B cell (primary cell): ENCODE measurements at regions not wholly inside any gene's neighbourhood (a gene's known extent, or its start where the extent isn't known, plus 50 kb on each side); places are given as distances from the start of the nearest gene placed in this dataset.

ENCODE experiments used
- ATAC-seq: fragments of 200-7000 bp; cut with Tn5 transposase; one replicate; pipeline ENCODE4 v1.10.0; 2021; ENCODE audit warnings: low read depth, mild to moderate bottlenecking, moderate number of reproducible peaks, moderate library complexity
- CTCF ChIA-PET: fragments of 350-600 bp; sonication (Branson Sonifier 250); formaldehyde crosslinking; loops from one replicate; lab custom pipeline; 2021; ENCODE audit warnings: antibody characterized with exemption, inconsistent platforms; lab: Charles Lee
- POLR2A ChIA-PET: fragments of 350-600 bp; sonication (Branson Sonifier 250); formaldehyde crosslinking; loops from one replicate; lab custom pipeline; 2021; ENCODE audit warnings: antibody characterized with exemption; lab: Charles Lee
- DNase-seq: peaks from one replicate; pipeline ENCODE4 v3.0.0; 2013
- H2AFZ ChIP-seq: 2 replicates; pipeline ENCODE4 v1.6.1; 2012; ENCODE audit warnings: mild to moderate bottlenecking, low read depth, low read length; ENCODE audit not compliant: insufficient read depth, poor library complexity, severe bottlenecking
- H3K27ac ChIP-seq, 2 donors: 1 replicate in 1 of 2; 2 replicates in 1 of 2; pipeline ENCODE4 v1.5.1; 2012 to 2013; ENCODE audit warnings: low read length in 2 of 2, mild to moderate bottlenecking in 2 of 2, moderate library complexity in 1 of 2
- H3K27me3 ChIP-seq, 4 experiments: fragments of 200-600 bp in 1 of 4; sonication (generic) in 1 of 4; replicated peaks in 1 of 4; 1 replicate in 2 of 4; 2 replicates in 2 of 4; pipeline versions ENCODE4 v1.6.1 to v1.7.0; 2013 to 2016; ENCODE audit warnings: low read length in 3 of 4, mild to moderate bottlenecking in 2 of 4, mixed read lengths in 1 of 4, moderate library complexity in 1 of 4; ENCODE audit not compliant: insufficient read depth in 4 of 4, control insufficient read depth in 3 of 4; ENCODE audit errors: control extremely low read depth in 1 of 4
- H3K36me3 ChIP-seq, 2 experiments: replicated peaks in 1 of 2; 1 replicate in 1 of 2; 2 replicates in 1 of 2; pipeline versions ENCODE4 v1.6.1 to v1.7.1; 2013; ENCODE audit warnings: low read length in 1 of 2; ENCODE audit not compliant: insufficient read depth in 2 of 2, control insufficient read depth in 1 of 2; ENCODE audit errors: control extremely low read depth in 1 of 2, extremely low read depth in 1 of 2
- H3K4me1 ChIP-seq, 2 donors: fragments of 200-600 bp in 1 of 2; sonication (generic) in 1 of 2; 1 replicate in 1 of 2; 2 replicates in 1 of 2; pipeline versions ENCODE4 v1.5.1 to v1.6.1; 2013 to 2017; ENCODE audit warnings: low read length in 2 of 2; ENCODE audit not compliant: control insufficient read depth in 2 of 2, insufficient read depth in 2 of 2
- H3K4me2 ChIP-seq: replicated peaks from 2 replicates; pipeline ENCODE3; 2012; ENCODE audit warnings: mild to moderate bottlenecking, low read depth, low read length; ENCODE audit not compliant: poor library complexity, severe bottlenecking
- H3K4me3 ChIP-seq, 5 experiments: fragments of 200-600 bp in 1 of 5; sonication (generic) in 1 of 5; 1 replicate in 3 of 5; 2 replicates in 2 of 5; pipeline versions ENCODE4 v1.5.1 to v1.7.0; 2011 to 2016; ENCODE audit warnings: low read length in 4 of 5, mild to moderate bottlenecking in 4 of 5, low read depth in 2 of 5, control low read depth in 1 of 5, moderate library complexity in 1 of 5; ENCODE audit not compliant: insufficient read depth in 1 of 5; ENCODE audit errors: control extremely low read depth in 1 of 5, extremely low read depth in 1 of 5
- H3K79me2 ChIP-seq: fragments of 200-600 bp; sonication (generic); one replicate; pipeline ENCODE4 v1.6.0; 2016; ENCODE audit warnings: low read length; ENCODE audit not compliant: control insufficient read depth, insufficient read depth
- H3K9ac ChIP-seq: fragments of 200-600 bp; sonication (generic); 2 replicates; pipeline ENCODE4 v1.6.1; 2017; ENCODE audit warnings: mild to moderate bottlenecking, low read length, moderate library complexity
- H3K9me3 ChIP-seq, 3 donors: one replicate each; pipeline versions ENCODE4 v1.6.1 to v1.7.1; 2013; ENCODE audit warnings: low read length in 2 of 3; ENCODE audit not compliant: control insufficient read depth in 2 of 3, insufficient read depth in 1 of 3; ENCODE audit errors: control extremely low read depth in 1 of 3
- H4K20me1 ChIP-seq: 2 replicates; pipeline ENCODE4 v1.6.0; 2012; ENCODE audit warnings: mild to moderate bottlenecking, low read length; ENCODE audit not compliant: insufficient read depth, control insufficient read depth, poor library complexity, severe bottlenecking
- H3K27ac Mint-ChIP-seq: one replicate; pipeline ENCODE4 v1.8.0; 2021; ENCODE audit warnings: mixed read lengths
- H3K27me3 Mint-ChIP-seq: one replicate; pipeline ENCODE4 v1.8.0; 2021; ENCODE audit warnings: mixed read lengths
- H3K4me1 Mint-ChIP-seq: one replicate; pipeline ENCODE4 v1.8.0; 2021; ENCODE audit warnings: mixed read lengths
- H3K4me3 Mint-ChIP-seq: one replicate; pipeline ENCODE4 v1.8.0; 2021; ENCODE audit warnings: mixed read lengths
- H3K9me3 Mint-ChIP-seq: one replicate; pipeline ENCODE4 v1.8.0; 2022; ENCODE audit warnings: mixed read lengths; ENCODE audit not compliant: insufficient read depth
- CTCF ChIP-seq: fragments of 200-600 bp; IDR thresholded peaks from one replicate; pipeline ENCODE4 v1.8.0; 2022; ENCODE audit warnings: antibody characterized with exemption, mild to moderate bottlenecking
- EZH2 ChIP-seq: IDR thresholded peaks from 2 replicates; pipeline ENCODE4 v1.6.1; 2012; ENCODE audit warnings: borderline replicate concordance, low read depth, mild to moderate bottlenecking, moderate library complexity, low read length; ENCODE audit not compliant: insufficient read depth, poor library complexity, severe bottlenecking
- WGBS: methylation state at CpG from one replicate; pipeline ENCODE4 v1.1.5; 2013; ENCODE audit warnings: missing lambda C conversion rate; ENCODE audit not compliant: insufficient coverage; 5-methylcytosine and 5-hydroxymethylcytosine counted together
- intact Hi-C: fragments of 100-400 bp; cut with micrococcal nuclease; formaldehyde crosslinking; loops from one replicate; pipeline ENCODE4 v1.10.0; 2022

GRCh38 chr5:110165366-110165765, 475.6 kb downstream of the MAN2A1 start:
- Histone ChIP-seq H3K36me3 (no peaks in the 10 kb centered on the region), H3K9ac (no peak overlapping the region), H3K4me3 (no peak overlapping the region), H3K4me2 (no peak overlapping the region), H3K9me3 (peaks cover 0 to 1% (median 0%) of the 10 kb centered on the region in 3 donors), H3K4me1 (no peaks in the 10 kb centered on the region), H3K79me2 (no peaks in the 10 kb centered on the region), H3K27me3 (no peaks in the 10 kb centered on the region), H2AFZ (no peak overlapping the region), H4K20me1 (no peaks in the 10 kb centered on the region), H3K27ac (no peak overlapping the region)
- TF ChIP-seq EZH2 (no peak), CTCF (no peak)
- Mint-ChIP-seq H3K4me3 (no peak overlapping the region), H3K27ac (no peak overlapping the region), H3K4me1 (no peaks in the 10 kb centered on the region), H3K9me3 (peaks cover under 1% of the 10 kb centered on the region), H3K27me3 (no peaks in the 10 kb centered on the region)
- intact Hi-C loops, result no loop called here
- DNase-seq, result no peak
- POLR2A ChIA-PET, result no interaction called here
- CTCF ChIA-PET, result no interaction called here
- no peak for ATAC-seq

GRCh38 chr5:110167384-110167783, 477.7 kb downstream of the MAN2A1 start:
- Mint-ChIP-seq H3K27ac (no peak overlapping the region), H3K27me3 (no peaks in the 10 kb centered on the region), H3K4me1 (no peaks in the 10 kb centered on the region), H3K9me3 (peaks cover 5% of the 10 kb centered on the region), H3K4me3 (no peak overlapping the region)
- intact Hi-C loops, result no loop called here
- Histone ChIP-seq H3K27me3 (no peaks in the 10 kb centered on the region), H3K9me3 (peaks cover 0 to 4% (median 0%) of the 10 kb centered on the region in 3 donors), H3K79me2 (no peaks in the 10 kb centered on the region), H3K4me2 (no peak overlapping the region), H4K20me1 (no peaks in the 10 kb centered on the region), H3K9ac (no peak overlapping the region), H3K27ac (no peak overlapping the region), H3K36me3 (no peaks in the 10 kb centered on the region), H3K4me3 (no peak overlapping the region), H3K4me1 (no peaks in the 10 kb centered on the region), H2AFZ (no peak overlapping the region)
- POLR2A ChIA-PET, result no interaction called here
- whole genome bisulfite sequencing, result no CpG with 5 or more reads among the region's 2 CpGs
- CTCF ChIA-PET, result no interaction called here
- TF ChIP-seq CTCF (no peak), EZH2 (no peak)
- ATAC-seq, result no peak
- no peak for DNase-seq
